SU-DHL-6 (cell line): ENCODE measurements at regions not wholly inside any gene's neighbourhood (a gene's known extent, or its start where the extent isn't known, plus 50 kb on each side); places are given as distances from the start of the nearest gene placed in this dataset.

Experiments
- H2AFZ ChIP-seq: fragments of 200-600 bp; sonication (generic); 2 replicates; pipeline ENCODE4 v1.6.1; 2014; ENCODE audit warnings: low read depth, mild to moderate bottlenecking, moderate library complexity, mixed read lengths, antibody characterized with exemption, low read length; ENCODE audit not compliant: severe bottlenecking
- H3F3A ChIP-seq: fragments of 200-600 bp; shearing (Covaris generic); 2 replicates; pipeline ENCODE4 v1.6.0; 2016; ENCODE audit warnings: antibody characterized with exemption, mild to moderate bottlenecking; ENCODE audit not compliant: insufficient read depth
- H3K27ac ChIP-seq: fragments of 200-600 bp; sonication (generic); 2 replicates; pipeline ENCODE4 v1.5.1; 2016; ENCODE audit warnings: low read depth, mild to moderate bottlenecking, low read length, moderate library complexity, mixed read lengths
- H3K27me3 ChIP-seq: fragments of 200-600 bp; sonication (generic), shearing (Covaris generic); 2 replicates; pipeline ENCODE4 v1.6.0; 2014; ENCODE audit warnings: mild to moderate bottlenecking, low read length
- H3K36me3 ChIP-seq: fragments of 200-600 bp; sonication (generic); 2 replicates; pipeline ENCODE4 v1.6.1; 2014; ENCODE audit warnings: mild to moderate bottlenecking, low read length, mixed read lengths
- H3K4me2 ChIP-seq: fragments of 300-600, 200-600 bp; shearing (Covaris generic), sonication (generic); 2 replicates; pipeline ENCODE4 v1.6.0; 2014; ENCODE audit warnings: low read length, low read depth, mild to moderate bottlenecking; ENCODE audit not compliant: poor library complexity, severe bottlenecking
- H3K4me3 ChIP-seq: fragments of 200-600 bp; sonication (generic); 2 replicates; pipeline ENCODE4 v1.5.1; 2014; ENCODE audit warnings: antibody characterized with exemption, low read length, mild to moderate bottlenecking, mixed read lengths; ENCODE audit not compliant: insufficient read depth, poor library complexity, severe bottlenecking
- H3K79me2 ChIP-seq: fragments of 200-600 bp; sonication (generic); 2 replicates; pipeline ENCODE4 v1.6.1; 2014; ENCODE audit warnings: mild to moderate bottlenecking, low read length, moderate library complexity; ENCODE audit not compliant: insufficient read depth
- H3K9ac ChIP-seq: fragments of 200-600 bp; sonication (generic); 2 replicates; pipeline ENCODE4 v1.7.0; 2014; ENCODE audit warnings: mild to moderate bottlenecking, low read length
- H3K9me2 ChIP-seq: fragments of 200-600 bp; sonication (generic); replicated peaks from 2 replicates; pipeline ENCODE4 v1.6.1; 2014; ENCODE audit warnings: low read length; ENCODE audit not compliant: insufficient read depth
- H3K9me3 ChIP-seq: fragments of 200-600 bp; sonication (generic); 2 replicates; pipeline ENCODE4 v1.6.1; 2014; ENCODE audit warnings: low read length, mixed read lengths; ENCODE audit not compliant: insufficient read depth
- H4K20me1 ChIP-seq: fragments of 200-600 bp; sonication (generic); 2 replicates; pipeline ENCODE4 v1.6.1; 2014; ENCODE audit warnings: low read depth, mild to moderate bottlenecking, antibody characterized with exemption, low read length, moderate library complexity, mixed read lengths
- CTCF ChIP-seq: fragments of 200-600 bp; sonication (generic); IDR thresholded peaks from one replicate; pipeline ENCODE4 v1.5.1; 2017; ENCODE audit warnings: antibody characterized with exemption, mild to moderate bottlenecking, low read length, moderate library complexity; ENCODE audit not compliant: insufficient read depth, poor library complexity, severe bottlenecking
- EZH2phosphoT487 ChIP-seq: fragments of 200-600 bp; sonication (generic), shearing (Covaris generic); conservative IDR thresholded peaks from 2 replicates; pipeline ENCODE4 v1.6.1; 2018; ENCODE audit warnings: mild to moderate bottlenecking, antibody characterized with exemption, low read length, moderate library complexity, mixed read lengths

- Histone ChIP-seq H3K27ac (no peak overlapping the region), H3K4me3 (no peak overlapping the region), H3K9me2 (0 out of 2 replicates have a peak, but pooled peaks cover 3% of the 10 kb centered on the region), H3F3A (no peaks in the 10 kb centered on the region), H3K9ac (no peak overlapping the region), H2AFZ (no peak overlapping the region), H3K4me2 (no peak overlapping the region), H4K20me1 (no peaks in the 10 kb centered on the region), H3K79me2 (no peaks in the 10 kb centered on the region), H3K36me3 (no peaks in the 10 kb centered on the region), H3K27me3 (no peaks in the 10 kb centered on the region), H3K9me3 (no peaks in the 10 kb centered on the region)
- TF ChIP-seq EZH2phosphoT487 = no peak
- no peak for TF ChIP-seq CTCF
Observed at GRCh38 chr9:29312327-29312726, 1739.0 kb upstream of the C9orf72 start.

- H2AFZ ChIP-seq = no peak overlapping the region
Observed at GRCh38 chr9:29319736-29320513, 1746.6 kb upstream of the C9orf72 start.

GRCh38 chr9:29322240-29322639 lies 1749.0 kb upstream of the C9orf72 start:
- no peaks in the 10 kb centered on the region for H3K79me2 ChIP-seq
- H3F3A ChIP-seq = no peaks in the 10 kb centered on the region
- H3K27me3 ChIP-seq = no peaks in the 10 kb centered on the region
- no peaks in the 10 kb centered on the region for H3K36me3 ChIP-seq
- H3K27ac ChIP-seq = no peak overlapping the region
- no peak for TF ChIP-seq EZH2phosphoT487
- TF ChIP-seq CTCF = no peak
- H2AFZ ChIP-seq = no peak overlapping the region
- no peaks in the 10 kb centered on the region for H4K20me1 ChIP-seq
- H3K4me2 ChIP-seq = no peak overlapping the region
- no peaks in the 10 kb centered on the region for H3K9me3 ChIP-seq
- no peaks in the 10 kb centered on the region for H3K9me2 ChIP-seq
- H3K9ac ChIP-seq = no peak overlapping the region
- H3K4me3 ChIP-seq = no peak overlapping the region

More at GRCh38 chr9:29319736-29320513, 1746.6 kb upstream of the C9orf72 start:
- Histone ChIP-seq H3K9me3 (no peaks in the 10 kb centered on the region), H3K27me3 (no peaks in the 10 kb centered on the region), H3F3A (no peaks in the 10 kb centered on the region), H3K4me2 (no peak overlapping the region), H3K79me2 (no peaks in the 10 kb centered on the region), H3K9me2 (no peaks in the 10 kb centered on the region), H3K36me3 (no peaks in the 10 kb centered on the region), H3K9ac (no peak overlapping the region), H3K4me3 (no peak overlapping the region), H3K27ac (no peak overlapping the region), H4K20me1 (no peaks in the 10 kb centered on the region)
- TF ChIP-seq EZH2phosphoT487 (no peak), CTCF (no peak)
